Activated CD8-positive, alpha-beta memory T cell treated with anti-CD3 and anti-CD28 coated beads for 4 hours (primary cell): ENCODE measurements at regions not wholly inside any gene's neighbourhood (a gene's known extent, or its start where the extent isn't known, plus 50 kb on each side); places are given as distances from the start of the nearest gene placed in this dataset.

Experiments used
- DNase-seq, 2 donors: peaks; one replicate each; pipeline ENCODE4 v3.0.0-alpha.2; 2020; ENCODE audit warnings: low read depth in 2 of 2

- no peak for DNase-seq
Observed at GRCh38 chr20:63128367-63128766, 87.6 kb downstream of the YTHDF1 start.

- DNase-seq, result no peak
Observed at GRCh38 chr20:63127700-63128364, 88.1 kb downstream of the YTHDF1 start.

GRCh38 chr20:63126876-63127699 lies 88.8 kb downstream of the YTHDF1 start:
- no peak for DNase-seq

GRCh38 chr20:63125838-63126601 lies 89.9 kb downstream of the YTHDF1 start:
- DNase-seq, result no peak

- DNase-seq, result no peak
Observed at GRCh38 chr20:63125581-63125837, 90.4 kb downstream of the YTHDF1 start.

GRCh38 chr20:63124782-63125580 lies 91.0 kb downstream of the YTHDF1 start:
- no peak for DNase-seq

- no peak for DNase-seq
Observed at GRCh38 chr20:63124092-63124781, 91.7 kb downstream of the YTHDF1 start.

- DNase-seq, result no peak
Observed at GRCh38 chr20:63123331-63123741, 92.6 kb downstream of the YTHDF1 start.

GRCh38 chr20:63122626-63123025 lies 93.3 kb downstream of the YTHDF1 start:
- DNase-seq, result no peak

DNA sequence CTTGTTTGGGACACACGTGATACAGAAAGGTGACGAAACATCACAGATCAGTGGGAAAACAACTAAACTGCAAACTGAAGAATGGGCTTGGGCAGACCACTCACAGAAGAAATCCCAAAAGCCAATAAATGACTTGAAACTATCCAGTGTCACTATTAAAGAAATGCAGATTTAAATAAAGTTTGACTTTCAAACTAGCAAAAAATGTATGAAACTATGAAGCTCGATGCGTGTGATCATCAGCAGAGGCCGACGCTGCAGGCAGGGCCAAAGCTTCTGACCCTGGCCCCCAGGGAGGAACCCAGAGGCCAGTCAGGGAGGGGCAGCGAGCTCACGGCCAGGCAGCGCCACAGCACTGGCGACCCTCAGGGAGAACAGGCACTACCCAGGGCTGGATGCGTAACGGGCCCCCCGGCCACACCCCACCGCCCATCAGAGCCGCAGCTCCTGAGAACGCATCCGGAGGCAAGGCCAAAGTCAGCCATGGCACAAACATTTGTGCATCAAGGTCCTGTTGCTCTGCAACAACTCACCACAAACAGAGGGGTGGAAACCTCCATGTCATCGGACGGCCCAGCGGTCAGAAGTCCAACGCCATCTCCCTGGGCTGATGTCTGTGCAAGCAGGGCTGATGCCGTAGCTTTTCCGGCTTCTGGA lies 94.1 kb downstream of the YTHDF1 start:
- DNase-seq, result no peak

DNA sequence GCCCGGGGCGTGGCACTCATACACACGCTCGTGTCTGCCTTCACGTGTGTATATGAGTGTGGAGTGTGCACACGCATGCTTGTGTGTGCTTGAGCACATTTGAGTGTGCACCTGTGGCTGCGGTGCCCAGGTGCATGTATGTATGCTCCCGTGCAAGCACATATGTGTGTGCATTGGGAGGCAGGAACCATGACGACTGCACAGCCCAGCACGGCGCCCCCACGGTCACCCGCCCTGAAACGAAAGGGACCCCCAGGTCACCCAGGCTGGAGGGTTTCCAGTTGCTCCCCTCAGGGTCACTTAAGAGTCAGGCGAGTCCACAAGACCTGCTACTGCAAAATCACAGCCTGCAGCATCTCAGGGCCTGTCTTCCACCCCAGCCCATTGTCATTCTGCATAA lies 94.7 kb downstream of the YTHDF1 start:
- DNase-seq, result no peak

DNA sequence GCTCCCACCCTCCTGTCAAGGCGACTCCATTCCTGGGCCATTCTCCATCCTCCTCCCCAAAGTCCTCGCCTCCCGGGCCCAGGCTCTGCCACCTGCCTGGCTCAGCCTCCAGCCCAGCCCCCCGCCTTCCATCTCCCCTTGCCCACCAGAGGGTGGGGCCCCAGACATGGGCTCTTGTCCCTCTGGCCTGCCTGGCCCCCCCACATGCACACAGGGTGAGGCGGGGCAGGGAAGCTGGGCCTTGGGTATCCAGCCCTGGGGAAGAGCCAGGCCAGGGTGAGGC lies 95.2 kb downstream of the YTHDF1 start:
- no peak for DNase-seq

DNA sequence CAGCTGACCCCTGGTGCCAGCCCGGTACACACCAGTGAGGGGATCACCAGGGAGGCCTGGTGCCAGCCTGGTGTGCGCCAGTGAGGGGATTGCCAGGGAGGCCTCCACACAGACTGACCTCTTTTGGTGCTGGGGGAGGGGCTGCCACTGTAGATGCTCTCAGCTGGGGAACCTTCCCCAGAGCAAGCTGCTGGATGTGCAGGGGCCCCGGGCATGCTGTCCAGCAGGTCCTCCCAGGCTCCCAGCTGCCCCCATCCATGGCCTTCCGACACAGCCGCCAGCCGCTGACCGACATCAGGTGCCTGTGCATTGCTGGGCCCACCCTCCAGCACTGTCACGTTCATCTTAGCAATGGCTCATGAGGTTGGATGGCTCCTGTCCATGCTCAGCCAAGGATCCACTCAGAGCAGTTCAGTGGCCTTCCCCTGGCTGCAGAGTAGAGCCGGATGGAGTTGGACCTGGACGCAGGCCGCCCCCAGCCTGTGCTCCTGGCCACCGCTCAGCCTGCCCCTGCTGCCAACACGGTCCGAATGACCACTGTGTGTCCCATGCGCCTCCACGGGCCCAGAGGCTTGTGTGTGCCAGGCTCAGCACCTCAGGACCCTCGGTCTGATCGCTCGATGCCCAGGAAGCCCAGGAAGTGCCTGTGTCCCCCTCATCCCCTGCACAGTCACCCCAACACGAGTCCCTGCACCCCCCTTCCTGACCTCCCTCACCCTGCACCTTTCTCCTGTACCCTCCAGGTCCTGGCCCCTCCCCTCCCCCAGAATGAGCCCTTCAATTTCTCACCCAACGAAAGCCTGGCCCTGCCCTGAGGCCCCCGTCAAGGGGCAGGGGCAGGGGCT lies 95.7 kb downstream of the YTHDF1 start:
- DNase-seq, result no peak

DNA sequence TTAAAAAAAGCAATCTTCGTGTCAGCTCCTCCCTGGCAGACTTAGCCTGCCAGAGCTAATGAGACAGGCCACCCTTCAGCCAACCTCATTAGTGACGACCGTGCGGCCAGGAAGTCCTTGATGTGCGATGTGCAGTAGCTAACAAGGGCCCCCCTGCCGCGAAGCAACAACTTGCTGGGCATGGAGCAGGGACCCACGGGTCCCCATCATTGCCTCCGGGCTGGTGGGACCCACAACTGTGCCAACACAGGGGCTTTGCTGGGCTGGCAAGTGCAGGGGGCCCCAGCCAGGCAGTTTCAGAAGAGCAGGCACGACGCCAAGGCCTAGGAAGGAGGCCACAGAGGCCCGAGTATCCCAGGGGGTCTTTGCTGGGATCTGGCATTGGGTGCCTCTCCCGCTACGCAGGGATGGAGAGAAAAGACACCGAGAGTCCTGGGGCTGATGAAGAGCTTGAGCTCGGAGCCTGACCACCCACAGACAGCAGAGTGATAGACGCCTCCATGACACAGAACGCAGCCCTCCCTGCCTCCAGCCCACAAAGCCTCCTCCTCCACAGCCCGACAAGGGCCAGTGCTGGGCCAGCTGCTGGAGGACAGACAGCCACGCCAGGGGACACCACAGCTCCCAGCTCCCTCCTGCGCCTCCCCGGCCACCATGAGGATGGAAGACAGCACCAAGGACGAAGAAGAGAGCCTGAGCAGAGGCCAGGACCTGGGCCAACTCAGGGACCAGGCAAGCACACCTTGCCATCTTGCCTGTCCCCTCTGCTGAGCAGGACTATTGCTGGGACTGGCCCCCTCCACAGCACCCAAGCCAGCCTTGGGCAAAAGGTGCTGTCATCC lies 96.6 kb downstream of the YTHDF1 start:
- DNase-seq, result no peak

GRCh38 chr20:63118303-63119120 lies 97.4 kb downstream of the YTHDF1 start:
- DNase-seq, result no peak

- no peak for DNase-seq
Observed at GRCh38 chr20:63117661-63118302, 98.1 kb downstream of the YTHDF1 start.

DNA sequence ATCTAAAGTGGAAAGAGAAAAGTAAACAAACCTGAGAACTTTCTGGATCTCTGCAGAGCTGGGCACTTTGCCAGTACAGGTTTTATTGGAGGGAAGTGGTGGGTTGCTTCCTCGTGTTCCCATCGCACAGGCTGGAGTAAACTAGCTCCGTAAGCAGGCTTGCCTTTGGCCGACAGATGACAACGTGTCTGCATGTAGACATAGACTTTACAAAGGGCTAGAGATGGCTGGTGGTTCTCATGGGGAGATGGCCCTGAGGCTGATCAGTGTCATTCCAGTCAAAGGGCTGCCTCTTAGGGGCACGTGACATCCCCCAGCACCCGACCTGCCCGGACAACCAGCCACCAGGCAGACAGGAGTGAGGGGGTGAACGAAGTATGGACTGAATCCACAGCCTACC lies 98.8 kb downstream of the YTHDF1 start:
- DNase-seq, result no peak
